ENCODE measurements at regions not wholly inside any gene's neighbourhood (a gene's known extent, or its start where the extent isn't known, plus 50 kb on each side); places are given as distances from the start of the nearest gene placed in this dataset.

- no peak for TF ChIP-seq CTCF (IDR thresholded peaks at IDR 0.05)
- no peak for TF ChIP-seq POLR2A (IDR thresholded peaks at IDR 0.05)
These were observed 143.8 kb downstream of the HSD17B3 start for GRCh38 chr9:96158147-96158546.

All from esophagus squamous epithelium (tissue), 4 donors.